Panc1 (cell line): ENCODE measurements at regions not wholly inside any gene's neighbourhood (a gene's known extent, or its start where the extent isn't known, plus 50 kb on each side); places are given as distances from the start of the nearest gene placed in this dataset.

Source experiments
- ATAC-seq: fragments of 200-7000 bp; cut with Tn5 transposase; 2 replicates; pipeline ENCODE4 v1.9.1; 2020; ENCODE audit warnings: mild to moderate bottlenecking, moderate library complexity
- BruUV-seq: library from RNA; stranded (reverse); fragments of 400-500 nt; replicated peaks from 2 replicates; lab custom pipeline; 2021; lab: Mats Ljungman, UMichigan
- CTCF ChIA-PET: fragments of 300-600 bp; sonication (Branson Sonifier 250); formaldehyde crosslinking; loops from one replicate; lab custom pipeline; 2022; ENCODE audit warnings: antibody characterized with exemption; lab: Charles Lee
- POLR2A ChIA-PET: fragments of 300-600 bp; sonication (Branson Sonifier 250); formaldehyde crosslinking; loops from one replicate; lab custom pipeline; 2022; ENCODE audit warnings: antibody characterized with exemption; lab: Charles Lee
- DNase-seq: peaks from one replicate; pipeline ENCODE4 v3.0.0-alpha.2; 2010; ENCODE audit warnings: low read depth, low spot score
- H3K27ac ChIP-seq: 2 replicates; pipeline ENCODE4 v1.5.1; 2011; ENCODE audit warnings: mild to moderate bottlenecking, low read length, inconsistent platforms
- H3K27me3 ChIP-seq: fragments of 200-500 bp; sonication (Bioruptor generic); 2 replicates; pipeline ENCODE4 v1.6.0; 2014; ENCODE audit warnings: low read length, inconsistent platforms; ENCODE audit not compliant: control insufficient read depth, insufficient read depth
- H3K36me3 ChIP-seq: fragments of 200-500 bp; sonication (Bioruptor generic); 2 replicates; pipeline ENCODE4 v1.5.1; 2014; ENCODE audit warnings: inconsistent platforms, mild to moderate bottlenecking, low read length, moderate library complexity; ENCODE audit not compliant: control insufficient read depth, insufficient read depth
- H3K4me1 ChIP-seq: 2 replicates; pipeline ENCODE4 v1.5.1; 2011; ENCODE audit warnings: inconsistent platforms, mild to moderate bottlenecking, low read length, moderate library complexity; ENCODE audit not compliant: control insufficient read depth, insufficient read depth
- H3K4me3 ChIP-seq, 2 experiments: 2 replicates each; pipeline ENCODE4 v1.5.1; 2011 to 2012; ENCODE audit warnings: low read depth in 2 of 2, low read length in 2 of 2, mild to moderate bottlenecking in 2 of 2, inconsistent platforms in 1 of 2, moderate library complexity in 1 of 2
- H3K9me3 ChIP-seq: fragments of 200-500 bp; sonication (Bioruptor generic); 2 replicates; pipeline ENCODE4 v1.5.1; 2014; ENCODE audit warnings: low read depth, mild to moderate bottlenecking, inconsistent platforms, low read length, moderate library complexity; ENCODE audit not compliant: control insufficient read depth, insufficient read depth
- CTCF ChIP-seq: fragments of 450-650 bp; IDR thresholded peaks from 2 replicates; pipeline ENCODE4 v1.5.1; 2017; ENCODE audit warnings: mild to moderate bottlenecking
- POLR2AphosphoS5 ChIP-seq: IDR thresholded peaks from 2 replicates; pipeline ENCODE4 v1.6.1; 2012; ENCODE audit warnings: mild to moderate bottlenecking, low read depth, low read length, moderate library complexity
- REST ChIP-seq, 2 experiments: IDR thresholded peaks; 2 replicates each; pipeline ENCODE4 v1.6.1; 2011 to 2012; ENCODE audit warnings: low read depth in 2 of 2, control low read depth in 1 of 2, low read length in 1 of 2, mild to moderate bottlenecking in 1 of 2, moderate library complexity in 1 of 2; ENCODE audit not compliant: insufficient read depth in 1 of 2
- SIN3A ChIP-seq: IDR thresholded peaks from 2 replicates; pipeline ENCODE4 v1.6.1; 2012; ENCODE audit warnings: low read depth, mild to moderate bottlenecking, low read length, moderate library complexity, borderline replicate concordance; ENCODE audit not compliant: insufficient read depth
- TCF7L2 ChIP-seq: IDR thresholded peaks from 2 replicates; pipeline ENCODE4 v1.6.1; 2011; ENCODE audit warnings: mild to moderate bottlenecking, low read depth, low read length, inconsistent platforms
- in situ Hi-C: cut with HindIII; loops from 2 replicates; pipeline ENCODE4 v1.10.0; 2016; ENCODE audit warnings: low sequenced_read_pairs, low pct_unique_long_range_greater_than_20kb
- intact Hi-C: fragments of 100-400 bp; cut with micrococcal nuclease; formaldehyde crosslinking; loops from one replicate; pipeline ENCODE4 v1.10.0; 2022; ENCODE audit not compliant: unreplicated experiment

DNA sequence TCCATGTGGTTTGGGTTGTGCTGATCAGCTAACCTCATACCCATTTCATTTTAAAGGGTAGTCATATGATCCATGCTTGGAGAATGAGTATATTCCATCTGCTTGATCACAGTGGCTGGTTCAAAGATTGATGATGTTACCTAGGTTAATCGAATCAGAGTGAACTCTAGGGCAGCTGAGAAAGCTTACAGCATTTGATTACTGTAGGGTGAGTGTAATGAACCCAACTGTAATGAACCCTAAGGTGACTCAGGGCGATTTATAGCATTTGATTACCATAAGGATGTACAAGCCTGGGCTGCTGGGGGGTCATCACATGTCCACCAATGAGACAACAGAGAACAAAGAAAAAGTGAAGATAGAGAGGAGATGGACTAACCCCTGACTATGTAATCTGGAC, 523.1 kb downstream of the ADRA2A start:
- no peaks in the 10 kb centered on the region for H3K9me3 ChIP-seq
- H3K36me3 ChIP-seq = no peaks in the 10 kb centered on the region
- TF ChIP-seq CTCF (no peak), TCF7L2 (no peak), POLR2AphosphoS5 (no peak)
- DNase-seq (no peak), ATAC-seq (no peak)
- H3K27ac ChIP-seq = no peak overlapping the region
- POLR2A ChIA-PET = no interaction called here
- in situ Hi-C loops (no loop called here), intact Hi-C loops (loop anchor here (5.0 to 10.0 kb wide), 2 partner anchors 525 to 853 kb away; partner anchors contain the start of gene ADRA2A)
- CTCF ChIA-PET = no interaction called here
- H3K4me1 ChIP-seq = no peaks in the 10 kb centered on the region
- no TSS peak for BruUV-seq
- no peak overlapping the region for H3K4me3 ChIP-seq
- no peaks in the 10 kb centered on the region for H3K27me3 ChIP-seq

GRCh38 chr10:111600772-111601171, 523.9 kb downstream of the ADRA2A start:
- H3K27ac ChIP-seq = no peak overlapping the region
- CTCF ChIA-PET = no interaction called here

More at GRCh38 chr10:111600772-111601171, 523.9 kb downstream of the ADRA2A start:
- H3K4me1 ChIP-seq = no peaks in the 10 kb centered on the region
- H3K36me3 ChIP-seq = no peaks in the 10 kb centered on the region
- H3K4me3 ChIP-seq = no peak overlapping the region
- TF ChIP-seq SIN3A = no peak
- no peak for TF ChIP-seq REST (IDR thresholded peaks at IDR 0.05; ENCODE audit: insufficient read depth in 1 of 2, low read depth in 2 of 2, low read length in 1 of 2)
- no peak for TF ChIP-seq TCF7L2
- TF ChIP-seq CTCF = no peak
- no peak for TF ChIP-seq POLR2AphosphoS5
- intact Hi-C loops (no loop called here), in situ Hi-C loops (no loop called here)
- no peaks in the 10 kb centered on the region for H3K9me3 ChIP-seq
- POLR2A ChIA-PET = no interaction called here
- no peaks in the 10 kb centered on the region for H3K27me3 ChIP-seq
- no peak for DNase-seq
- no TSS peak for BruUV-seq
- no peak for ATAC-seq
